HL-60 (cell line): ENCODE measurements at regions not wholly inside any gene's neighbourhood (a gene's known extent, or its start where the extent isn't known, plus 50 kb on each side); places are given as distances from the start of the nearest gene placed in this dataset.

ENCODE experiments used
- DNase-seq, 2 experiments: peaks; one replicate each; pipeline ENCODE4 v3.0.0-alpha.2; 2010 to 2020; ENCODE audit warnings: low read depth in 1 of 2, low spot score in 1 of 2
- H3K27ac ChIP-seq: fragments of 250-450 bp; sonication (Bioruptor Pico); replicated peaks from 2 replicates; pipeline ENCODE4 v1.5.1; 2020; ENCODE audit warnings: mild to moderate bottlenecking, moderate library complexity
- H3K27me3 ChIP-seq: fragments of 250-450 bp; sonication (Bioruptor Pico); 2 replicates; pipeline ENCODE4 v1.5.1; 2021; ENCODE audit warnings: mild to moderate bottlenecking, moderate library complexity; ENCODE audit not compliant: insufficient read depth, poor library complexity, severe bottlenecking
- H3K4me3 ChIP-seq: replicated peaks from 2 replicates; pipeline ENCODE4 v1.5.1; 2011; ENCODE audit warnings: mild to moderate bottlenecking, control low read depth, low read length; ENCODE audit not compliant: insufficient read depth
- CTCF ChIP-seq: IDR thresholded peaks from one replicate; pipeline ENCODE4 v1.5.1; 2011; ENCODE audit warnings: low read length, control low read depth, inconsistent platforms; ENCODE audit not compliant: insufficient read depth
- GABPA ChIP-seq: IDR thresholded peaks from 2 replicates; pipeline ENCODE4 v1.6.1; 2012; ENCODE audit warnings: low read depth
- POLR2AphosphoS5 ChIP-seq: IDR thresholded peaks from 2 replicates; pipeline ENCODE4 v1.6.1; 2012; ENCODE audit warnings: low read depth
- REST ChIP-seq: IDR thresholded peaks from 2 replicates; pipeline ENCODE4 v1.6.1; 2012; ENCODE audit warnings: low read depth; ENCODE audit not compliant: insufficient replicate concordance
- SPI1 ChIP-seq: IDR thresholded peaks from 2 replicates; pipeline ENCODE4 v1.6.1; 2012; ENCODE audit warnings: low read depth, mild to moderate bottlenecking, borderline replicate concordance

- Histone ChIP-seq H3K27ac (no peak overlapping the region), H3K27me3 (no peaks in the 10 kb centered on the region), H3K4me3 (no peak overlapping the region)
- TF ChIP-seq REST (no peak), CTCF (no peak), GABPA (no peak), POLR2AphosphoS5 (no peak), SPI1 (no peak)
- DNase-seq, result no peak
Observed at GRCh38 chr11:122167100-122167499, 51.1 kb upstream of the BLID start.

GRCh38 chr11:122165607-122166371, 49.8 kb upstream of the BLID start:
- H3K27ac ChIP-seq, result no peak overlapping the region
- no peak overlapping the region for H3K4me3 ChIP-seq
- TF ChIP-seq SPI1 (no peak), POLR2AphosphoS5 (no peak), GABPA (no peak), CTCF (no peak), REST (no peak)
- peaks cover 5% of the 10 kb centered on the region for H3K27me3 ChIP-seq
- no peak for DNase-seq
